ENCODE measurements at regions not wholly inside any gene's neighbourhood (a gene's known extent, or its start where the extent isn't known, plus 50 kb on each side); places are given as distances from the start of the nearest gene placed in this dataset.
A peak's percentile ranks its signal among the peaks of the same experiment; 100 is the strongest.

DNA sequence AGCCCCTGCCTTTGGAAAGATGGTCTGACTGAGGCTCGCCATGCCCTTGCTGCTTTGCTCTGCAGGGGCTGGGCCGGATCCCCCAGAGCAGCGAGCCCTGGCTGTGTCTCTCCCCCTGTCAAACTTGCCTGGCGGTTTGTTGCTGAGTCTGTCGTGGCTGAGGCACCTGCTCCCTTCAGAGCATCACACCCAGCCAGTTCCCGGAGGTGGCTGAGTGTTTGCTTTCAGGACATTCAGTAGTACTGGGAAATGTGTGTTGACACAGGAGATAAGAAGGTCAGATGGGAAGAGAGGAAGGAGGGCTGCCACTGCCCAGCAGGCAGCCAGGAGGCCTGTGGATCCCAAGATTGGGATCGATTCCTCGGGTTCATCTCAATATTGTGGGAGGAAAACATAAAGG is 62.9 kb downstream of the GADD45G start:
- H3K79me2 ChIP-seq (replicated peaks; ENCODE audit: insufficient read depth, low read length): no peaks in the 10 kb centered on the region
- no peak overlapping the region for H3K9ac ChIP-seq (ENCODE audit: low read length)
- H3K9me2 ChIP-seq (ENCODE audit: insufficient read depth, low read length): no peaks in the 10 kb centered on the region
- no peaks in the 10 kb centered on the region for H3F3A ChIP-seq (ENCODE audit: insufficient read depth, low read length, poor library complexity, severe bottlenecking)
- no peak overlapping the region for H3K27ac ChIP-seq (ENCODE audit: low read length)
- H3K4me2 ChIP-seq (ENCODE audit: low read length): no peak overlapping the region
- H3K27me3 ChIP-seq (ENCODE audit: insufficient read depth, low read depth, low read length): no peaks in the 10 kb centered on the region
- H2AFZ ChIP-seq (ENCODE audit: low read depth, low read length): no peak overlapping the region
- H4K20me1 ChIP-seq (ENCODE audit: insufficient read depth): no peaks in the 10 kb centered on the region
- H3K9me3 ChIP-seq (ENCODE audit: low read length): no peaks in the 10 kb centered on the region
- H3K4me3 ChIP-seq (ENCODE audit: low read length): no peak overlapping the region
- no peak for TF ChIP-seq TAF1 (IDR thresholded peaks at IDR 0.05; ENCODE audit: low read depth)
- TF ChIP-seq SMC3 (conservative IDR thresholded peaks at IDR 0.05; ENCODE audit: poor library complexity): no peak
- TF ChIP-seq EZH2 (IDR thresholded peaks at IDR 0.05; ENCODE audit: borderline replicate concordance, insufficient read depth, low read length, poor library complexity, severe bottlenecking): no peak
- TF ChIP-seq RAD21 (conservative IDR thresholded peaks at IDR 0.05): no peak
- TF ChIP-seq EP300 (conservative IDR thresholded peaks at IDR 0.05; ENCODE audit: poor library complexity, severe bottlenecking): no peak
- TF ChIP-seq POLR2AphosphoS5 (IDR thresholded peaks at IDR 0.05): no peak
- TF ChIP-seq, protein P1, sequence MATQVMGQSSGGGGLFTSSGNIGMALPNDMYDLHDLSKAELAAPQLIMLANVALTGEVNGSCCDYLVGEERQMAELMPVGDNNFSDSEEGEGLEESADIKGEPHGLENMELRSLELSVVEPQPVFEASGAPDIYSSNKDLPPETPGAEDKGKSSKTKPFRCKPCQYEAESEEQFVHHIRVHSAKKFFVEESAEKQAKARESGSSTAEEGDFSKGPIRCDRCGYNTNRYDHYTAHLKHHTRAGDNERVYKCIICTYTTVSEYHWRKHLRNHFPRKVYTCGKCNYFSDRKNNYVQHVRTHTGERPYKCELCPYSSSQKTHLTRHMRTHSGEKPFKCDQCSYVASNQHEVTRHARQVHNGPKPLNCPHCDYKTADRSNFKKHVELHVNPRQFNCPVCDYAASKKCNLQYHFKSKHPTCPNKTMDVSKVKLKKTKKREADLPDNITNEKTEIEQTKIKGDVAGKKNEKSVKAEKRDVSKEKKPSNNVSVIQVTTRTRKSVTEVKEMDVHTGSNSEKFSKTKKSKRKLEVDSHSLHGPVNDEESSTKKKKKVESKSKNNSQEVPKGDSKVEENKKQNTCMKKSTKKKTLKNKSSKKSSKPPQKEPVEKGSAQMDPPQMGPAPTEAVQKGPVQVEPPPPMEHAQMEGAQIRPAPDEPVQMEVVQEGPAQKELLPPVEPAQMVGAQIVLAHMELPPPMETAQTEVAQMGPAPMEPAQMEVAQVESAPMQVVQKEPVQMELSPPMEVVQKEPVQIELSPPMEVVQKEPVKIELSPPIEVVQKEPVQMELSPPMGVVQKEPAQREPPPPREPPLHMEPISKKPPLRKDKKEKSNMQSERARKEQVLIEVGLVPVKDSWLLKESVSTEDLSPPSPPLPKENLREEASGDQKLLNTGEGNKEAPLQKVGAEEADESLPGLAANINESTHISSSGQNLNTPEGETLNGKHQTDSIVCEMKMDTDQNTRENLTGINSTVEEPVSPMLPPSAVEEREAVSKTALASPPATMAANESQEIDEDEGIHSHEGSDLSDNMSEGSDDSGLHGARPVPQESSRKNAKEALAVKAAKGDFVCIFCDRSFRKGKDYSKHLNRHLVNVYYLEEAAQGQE (IDR thresholded peaks at IDR 0.05; ENCODE audit: borderline replicate concordance): no peak
- TF ChIP-seq, protein P2, sequence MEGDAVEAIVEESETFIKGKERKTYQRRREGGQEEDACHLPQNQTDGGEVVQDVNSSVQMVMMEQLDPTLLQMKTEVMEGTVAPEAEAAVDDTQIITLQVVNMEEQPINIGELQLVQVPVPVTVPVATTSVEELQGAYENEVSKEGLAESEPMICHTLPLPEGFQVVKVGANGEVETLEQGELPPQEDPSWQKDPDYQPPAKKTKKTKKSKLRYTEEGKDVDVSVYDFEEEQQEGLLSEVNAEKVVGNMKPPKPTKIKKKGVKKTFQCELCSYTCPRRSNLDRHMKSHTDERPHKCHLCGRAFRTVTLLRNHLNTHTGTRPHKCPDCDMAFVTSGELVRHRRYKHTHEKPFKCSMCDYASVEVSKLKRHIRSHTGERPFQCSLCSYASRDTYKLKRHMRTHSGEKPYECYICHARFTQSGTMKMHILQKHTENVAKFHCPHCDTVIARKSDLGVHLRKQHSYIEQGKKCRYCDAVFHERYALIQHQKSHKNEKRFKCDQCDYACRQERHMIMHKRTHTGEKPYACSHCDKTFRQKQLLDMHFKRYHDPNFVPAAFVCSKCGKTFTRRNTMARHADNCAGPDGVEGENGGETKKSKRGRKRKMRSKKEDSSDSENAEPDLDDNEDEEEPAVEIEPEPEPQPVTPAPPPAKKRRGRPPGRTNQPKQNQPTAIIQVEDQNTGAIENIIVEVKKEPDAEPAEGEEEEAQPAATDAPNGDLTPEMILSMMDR (IDR thresholded peaks at IDR 0.05; ENCODE audit: poor library complexity, severe bottlenecking): no peak
- no peaks in the 10 kb centered on the region for H3K36me3 ChIP-seq (ENCODE audit: insufficient read depth, low read length)

DNA sequence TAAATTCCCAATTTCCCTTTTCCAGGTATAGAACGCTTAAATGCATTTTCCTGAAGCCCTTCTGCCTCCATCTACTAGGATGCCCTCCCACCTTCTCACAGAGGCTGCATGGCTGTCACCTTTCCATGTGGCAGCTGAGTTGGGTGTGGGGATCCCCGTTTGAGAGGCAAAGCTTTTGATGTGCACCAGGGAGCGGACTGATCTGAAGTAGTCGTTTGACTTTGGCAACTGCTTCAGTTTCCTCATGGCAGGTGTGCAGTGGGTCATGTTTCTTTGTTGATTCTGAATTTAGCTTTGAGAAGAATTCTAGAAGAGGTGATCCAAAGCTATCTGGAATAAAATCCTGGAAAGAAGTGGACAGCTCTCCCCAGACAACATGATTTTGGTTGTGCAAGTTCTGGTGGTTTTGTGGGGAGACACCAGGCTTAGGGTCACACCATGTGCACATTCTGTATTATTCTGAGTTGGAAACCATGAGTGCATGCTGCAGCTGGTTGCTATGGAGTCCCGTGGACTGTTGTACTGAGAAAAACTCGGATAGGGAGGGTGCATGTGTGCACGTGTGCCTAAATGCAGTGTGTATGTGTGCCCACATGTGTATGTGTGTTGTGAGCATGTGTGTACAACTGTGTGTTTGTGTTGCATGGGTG is 63.5 kb downstream of the GADD45G start:
- TF ChIP-seq MXI1 (conservative IDR thresholded peaks at IDR 0.05; ENCODE audit: poor library complexity, severe bottlenecking): peak; percentile 13
- TF ChIP-seq, protein P2 (IDR thresholded peaks at IDR 0.05; ENCODE audit: poor library complexity, severe bottlenecking): no peak
- no peak overlapping the region for H3K4me2 ChIP-seq (ENCODE audit: low read length)
- no peaks in the 10 kb centered on the region for H3K27me3 ChIP-seq (ENCODE audit: insufficient read depth, low read depth, low read length)
- H3K36me3 ChIP-seq (ENCODE audit: insufficient read depth, low read length): no peaks in the 10 kb centered on the region
- no peak overlapping the region for H2AFZ ChIP-seq (ENCODE audit: low read depth, low read length)
- H3F3A ChIP-seq (ENCODE audit: insufficient read depth, low read length, poor library complexity, severe bottlenecking): no peaks in the 10 kb centered on the region
- H3K79me2 ChIP-seq (replicated peaks; ENCODE audit: insufficient read depth, low read length): no peaks in the 10 kb centered on the region
- H3K9me3 ChIP-seq (ENCODE audit: low read length): no peaks in the 10 kb centered on the region
- no peaks in the 10 kb centered on the region for H4K20me1 ChIP-seq (ENCODE audit: insufficient read depth)
- H3K27ac ChIP-seq (ENCODE audit: low read length): no peak overlapping the region
- no peaks in the 10 kb centered on the region for H3K9me2 ChIP-seq (ENCODE audit: insufficient read depth, low read length)
- H3K9ac ChIP-seq (ENCODE audit: low read length): no peak overlapping the region
- H3K4me3 ChIP-seq (ENCODE audit: low read length): no peak overlapping the region
